Ovary (tissue), 3 donors: ENCODE measurements at regions not wholly inside any gene's neighbourhood (a gene's known extent, or its start where the extent isn't known, plus 50 kb on each side); places are given as distances from the start of the nearest gene placed in this dataset.

ENCODE experiments used
- EP300 ChIP-seq: sonication (generic); formaldehyde crosslinking; IDR thresholded peaks from one replicate; pipeline ENCODE4 v1.6.1; 2017; ENCODE audit warnings: antibody characterized with exemption
- TF ChIP-seq, protein P1 (sequence below), 3 donors: fragments of 450-650 bp in 2 of 3; fragments of 200-600 bp in 1 of 3; IDR thresholded peaks; one replicate each; pipeline versions ENCODE4 v1.5.1 to v1.8.0; 2016 to 2022; ENCODE audit warnings: antibody characterized with exemption in 3 of 3, mild to moderate bottlenecking in 1 of 3
- donor health status: DM: no; HTN: no; CAD: no.

DNA sequence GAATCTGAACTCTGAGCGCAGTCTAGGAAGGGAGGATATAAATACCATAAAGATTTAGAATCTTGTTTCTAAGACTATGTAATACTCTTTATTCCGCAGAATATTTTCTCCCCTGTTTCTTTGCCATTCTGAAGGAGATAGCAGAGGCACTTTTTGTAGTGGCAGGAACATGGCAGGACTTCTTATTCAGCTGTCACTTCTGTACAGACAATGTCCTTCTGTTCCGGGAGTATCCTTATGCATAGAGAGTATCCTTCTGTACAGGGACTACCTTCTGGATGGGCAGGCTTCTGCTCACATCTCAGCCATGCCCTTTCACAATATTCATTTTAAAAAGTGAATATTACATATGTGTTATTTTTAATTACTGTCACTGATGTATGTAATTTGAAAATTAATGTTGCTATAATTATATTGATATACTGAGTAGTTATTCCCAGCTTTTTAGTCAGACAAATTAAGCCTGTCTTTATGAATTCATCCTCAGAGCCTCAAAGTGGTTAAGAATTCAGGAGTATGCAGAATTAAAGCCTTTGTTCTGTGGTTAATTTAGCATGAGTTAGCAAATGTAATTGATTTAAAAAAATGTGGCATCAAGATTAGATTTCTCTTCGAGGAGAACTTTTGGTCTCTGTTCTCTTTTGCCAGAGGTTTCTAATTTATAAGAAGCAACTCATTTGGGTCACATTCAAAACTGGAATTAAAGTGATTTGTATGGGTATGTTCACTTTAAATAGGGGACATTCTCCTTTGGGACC, 174.4 kb downstream of the FHIP1A start:
- TF ChIP-seq EP300 = no peak
- TF ChIP-seq, protein P1, sequence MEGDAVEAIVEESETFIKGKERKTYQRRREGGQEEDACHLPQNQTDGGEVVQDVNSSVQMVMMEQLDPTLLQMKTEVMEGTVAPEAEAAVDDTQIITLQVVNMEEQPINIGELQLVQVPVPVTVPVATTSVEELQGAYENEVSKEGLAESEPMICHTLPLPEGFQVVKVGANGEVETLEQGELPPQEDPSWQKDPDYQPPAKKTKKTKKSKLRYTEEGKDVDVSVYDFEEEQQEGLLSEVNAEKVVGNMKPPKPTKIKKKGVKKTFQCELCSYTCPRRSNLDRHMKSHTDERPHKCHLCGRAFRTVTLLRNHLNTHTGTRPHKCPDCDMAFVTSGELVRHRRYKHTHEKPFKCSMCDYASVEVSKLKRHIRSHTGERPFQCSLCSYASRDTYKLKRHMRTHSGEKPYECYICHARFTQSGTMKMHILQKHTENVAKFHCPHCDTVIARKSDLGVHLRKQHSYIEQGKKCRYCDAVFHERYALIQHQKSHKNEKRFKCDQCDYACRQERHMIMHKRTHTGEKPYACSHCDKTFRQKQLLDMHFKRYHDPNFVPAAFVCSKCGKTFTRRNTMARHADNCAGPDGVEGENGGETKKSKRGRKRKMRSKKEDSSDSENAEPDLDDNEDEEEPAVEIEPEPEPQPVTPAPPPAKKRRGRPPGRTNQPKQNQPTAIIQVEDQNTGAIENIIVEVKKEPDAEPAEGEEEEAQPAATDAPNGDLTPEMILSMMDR (IDR thresholded peaks at IDR 0.05) = no peak
